ENCODE measurements at regions not wholly inside any gene's neighbourhood (a gene's known extent, or its start where the extent isn't known, plus 50 kb on each side); places are given as distances from the start of the nearest gene placed in this dataset.

DNA sequence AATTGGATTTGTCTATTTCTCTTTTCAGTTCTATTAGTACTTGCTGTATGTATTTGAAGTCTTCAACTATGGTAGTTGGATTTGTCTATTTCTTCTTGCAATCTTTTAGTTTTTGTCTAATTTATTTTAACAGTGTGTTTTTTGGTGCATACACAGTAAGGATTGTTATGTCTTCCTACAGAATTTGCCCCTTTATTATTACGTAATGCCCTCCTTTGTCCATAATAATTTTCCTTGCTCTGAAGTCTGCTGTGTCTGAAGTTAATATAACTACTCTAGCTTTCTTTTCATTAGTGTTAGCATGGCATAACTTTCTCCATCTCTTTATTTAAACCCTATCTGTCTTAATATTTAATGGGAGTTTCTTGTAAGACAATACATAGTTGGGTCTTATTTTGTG lies 105.1 kb upstream of the STT3B start:
- Histone ChIP-seq H3K27ac (ENCODE audit: low read depth, low read length) (no peak overlapping the region), H3K27me3 (ENCODE audit: insufficient read depth, low read length) (no peaks in the 10 kb centered on the region), H4K20me1 (ENCODE audit: insufficient read depth, low read length) (no peaks in the 10 kb centered on the region), H3K79me2 (ENCODE audit: insufficient read depth, low read length) (no peaks in the 10 kb centered on the region), H3K4me1 (ENCODE audit: insufficient read depth, low read length) (no peaks in the 10 kb centered on the region), H3K4me2 (ENCODE audit: insufficient read depth, low read length) (no peak overlapping the region), H3K9me3 (ENCODE audit: low read depth, low read length) (no peaks in the 10 kb centered on the region), H3K4me3 (ENCODE audit: insufficient read depth, low read length) (no peak overlapping the region), H2AFZ (ENCODE audit: low read length) (no peak overlapping the region), H3K36me3 (ENCODE audit: insufficient read depth, low read length) (no peaks in the 10 kb centered on the region)
- DNase-seq (ENCODE audit: insufficient read length, low spot score, missing footprints), result no peak
- TF ChIP-seq, protein P1, sequence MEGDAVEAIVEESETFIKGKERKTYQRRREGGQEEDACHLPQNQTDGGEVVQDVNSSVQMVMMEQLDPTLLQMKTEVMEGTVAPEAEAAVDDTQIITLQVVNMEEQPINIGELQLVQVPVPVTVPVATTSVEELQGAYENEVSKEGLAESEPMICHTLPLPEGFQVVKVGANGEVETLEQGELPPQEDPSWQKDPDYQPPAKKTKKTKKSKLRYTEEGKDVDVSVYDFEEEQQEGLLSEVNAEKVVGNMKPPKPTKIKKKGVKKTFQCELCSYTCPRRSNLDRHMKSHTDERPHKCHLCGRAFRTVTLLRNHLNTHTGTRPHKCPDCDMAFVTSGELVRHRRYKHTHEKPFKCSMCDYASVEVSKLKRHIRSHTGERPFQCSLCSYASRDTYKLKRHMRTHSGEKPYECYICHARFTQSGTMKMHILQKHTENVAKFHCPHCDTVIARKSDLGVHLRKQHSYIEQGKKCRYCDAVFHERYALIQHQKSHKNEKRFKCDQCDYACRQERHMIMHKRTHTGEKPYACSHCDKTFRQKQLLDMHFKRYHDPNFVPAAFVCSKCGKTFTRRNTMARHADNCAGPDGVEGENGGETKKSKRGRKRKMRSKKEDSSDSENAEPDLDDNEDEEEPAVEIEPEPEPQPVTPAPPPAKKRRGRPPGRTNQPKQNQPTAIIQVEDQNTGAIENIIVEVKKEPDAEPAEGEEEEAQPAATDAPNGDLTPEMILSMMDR (IDR thresholded peaks at IDR 0.05; ENCODE audit: extremely low read depth, low read depth, low read length), result no peak

DNA sequence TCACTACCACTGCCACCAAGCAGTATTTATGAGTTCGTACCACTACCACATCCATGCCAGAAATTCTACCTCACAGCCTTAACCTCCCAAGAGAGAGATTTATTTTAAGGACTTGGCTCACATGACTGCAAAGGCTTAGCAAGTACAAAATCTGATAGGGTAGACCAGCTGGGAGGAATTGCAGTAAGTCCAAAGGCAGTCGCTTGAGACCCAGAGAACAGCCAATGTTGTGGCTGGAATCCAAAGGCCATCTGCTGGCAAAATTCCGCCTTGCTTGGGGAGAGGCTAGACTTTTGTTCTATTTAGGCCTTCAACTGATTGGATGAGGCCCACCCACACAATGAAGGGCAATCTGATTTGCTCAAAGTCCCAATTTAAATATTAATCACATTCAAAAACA lies 101.4 kb upstream of the STT3B start:
- Histone ChIP-seq H3K4me1 (ENCODE audit: insufficient read depth, low read length) (no peaks in the 10 kb centered on the region), H3K4me2 (ENCODE audit: insufficient read depth, low read length) (no peak overlapping the region), H3K79me2 (ENCODE audit: insufficient read depth, low read length) (no peaks in the 10 kb centered on the region), H2AFZ (ENCODE audit: low read length) (no peak overlapping the region), H4K20me1 (ENCODE audit: insufficient read depth, low read length) (no peaks in the 10 kb centered on the region), H3K36me3 (ENCODE audit: insufficient read depth, low read length) (no peaks in the 10 kb centered on the region), H3K9me3 (ENCODE audit: low read depth, low read length) (no peaks in the 10 kb centered on the region), H3K27me3 (ENCODE audit: insufficient read depth, low read length) (peaks cover 2% of the 10 kb centered on the region), H3K27ac (ENCODE audit: low read depth, low read length) (no peak overlapping the region), H3K4me3 (ENCODE audit: insufficient read depth, low read length) (no peak overlapping the region)
- DNase-seq (ENCODE audit: insufficient read length, low spot score, missing footprints), result no peak
- TF ChIP-seq, protein P1 (IDR thresholded peaks at IDR 0.05; ENCODE audit: extremely low read depth, low read depth, low read length), result no peak

- no peaks in the 10 kb centered on the region for H4K20me1 ChIP-seq (ENCODE audit: insufficient read depth, low read length)
- no peaks in the 10 kb centered on the region for H3K36me3 ChIP-seq (ENCODE audit: insufficient read depth, low read length)
- no peak overlapping the region for H3K4me3 ChIP-seq (ENCODE audit: insufficient read depth, low read length)
- H3K79me2 ChIP-seq (ENCODE audit: insufficient read depth, low read length), result no peaks in the 10 kb centered on the region
- TF ChIP-seq, protein P1 (IDR thresholded peaks at IDR 0.05; ENCODE audit: extremely low read depth, low read depth, low read length), result no peak
- H2AFZ ChIP-seq (ENCODE audit: low read length), result no peak overlapping the region
- H3K4me2 ChIP-seq (ENCODE audit: insufficient read depth, low read length), result no peak overlapping the region
- peaks cover 2% of the 10 kb centered on the region for H3K27me3 ChIP-seq (ENCODE audit: insufficient read depth, low read length)
- H3K9me3 ChIP-seq (ENCODE audit: low read depth, low read length), result peaks cover 2% of the 10 kb centered on the region
- DNase-seq (ENCODE audit: insufficient read length, low spot score, missing footprints), result no peak
- H3K27ac ChIP-seq (ENCODE audit: low read depth, low read length), result no peak overlapping the region
- H3K4me1 ChIP-seq (ENCODE audit: insufficient read depth, low read length), result no peaks in the 10 kb centered on the region
Measured at GRCh38 chr3:31432897-31433678, 99.6 kb upstream of the STT3B start.

- Histone ChIP-seq H3K27me3 (ENCODE audit: insufficient read depth, low read length) (peaks cover 2% of the 10 kb centered on the region), H3K79me2 (ENCODE audit: insufficient read depth, low read length) (no peaks in the 10 kb centered on the region), H2AFZ (ENCODE audit: low read length) (no peak overlapping the region), H4K20me1 (ENCODE audit: insufficient read depth, low read length) (no peaks in the 10 kb centered on the region), H3K36me3 (ENCODE audit: insufficient read depth, low read length) (no peaks in the 10 kb centered on the region), H3K4me1 (ENCODE audit: insufficient read depth, low read length) (no peaks in the 10 kb centered on the region), H3K27ac (ENCODE audit: low read depth, low read length) (no peak overlapping the region), H3K4me2 (ENCODE audit: insufficient read depth, low read length) (no peak overlapping the region), H3K4me3 (ENCODE audit: insufficient read depth, low read length) (no peak overlapping the region), H3K9me3 (ENCODE audit: low read depth, low read length) (peaks cover 2% of the 10 kb centered on the region)
- TF ChIP-seq, protein P1 (IDR thresholded peaks at IDR 0.05; ENCODE audit: extremely low read depth, low read depth, low read length), result no peak
- no peak for DNase-seq (ENCODE audit: insufficient read length, low spot score, missing footprints)
Measured at GRCh38 chr3:31433679-31433992, 99.1 kb upstream of the STT3B start.
